Natural killer cell (primary cell): ENCODE measurements at regions not wholly inside any gene's neighbourhood (a gene's known extent, or its start where the extent isn't known, plus 50 kb on each side); places are given as distances from the start of the nearest gene placed in this dataset.

ENCODE experiments used
- ATAC-seq, 3 donors: fragments of 150-1000 bp in 2 of 3; fragments of 200-7000 bp in 1 of 3; cut with Tn5 transposase; 1 replicate in 1 of 3; 2 replicates in 2 of 3; pipeline ENCODE4 v1.10.0; 2021; ENCODE audit warnings: mild to moderate bottlenecking in 2 of 3, moderate library complexity in 2 of 3
- DNase-seq, 2 donors: peaks; one replicate each; pipeline versions ENCODE4 v3.0.0 to v3.0.0-alpha.2; 2013 to 2021; ENCODE audit warnings: mixed read lengths in 1 of 2
- H3K27ac ChIP-seq: one replicate; pipeline ENCODE4 v1.5.1; 2013; ENCODE audit warnings: mild to moderate bottlenecking, low read length
- H3K27me3 ChIP-seq: one replicate; pipeline ENCODE4 v1.6.1; 2013; ENCODE audit warnings: low read length; ENCODE audit not compliant: control insufficient read depth, insufficient read depth
- H3K36me3 ChIP-seq: one replicate; pipeline ENCODE4 v1.6.1; 2013; ENCODE audit warnings: low read length; ENCODE audit not compliant: control insufficient read depth, insufficient read depth
- H3K4me1 ChIP-seq: one replicate; pipeline ENCODE4 v1.6.1; 2013; ENCODE audit warnings: low read length; ENCODE audit not compliant: control insufficient read depth, insufficient read depth
- H3K4me3 ChIP-seq: one replicate; pipeline ENCODE4 v1.5.1; 2013; ENCODE audit warnings: low read length
- H3K9me3 ChIP-seq: one replicate; pipeline ENCODE4 v1.6.1; 2013; ENCODE audit warnings: low read length; ENCODE audit not compliant: control insufficient read depth, insufficient read depth
- H3K27ac Mint-ChIP-seq, 2 donors: one replicate each; pipeline ENCODE4 v1.8.0; 2022; ENCODE audit warnings: mild to moderate bottlenecking in 2 of 2, mixed read lengths in 2 of 2, moderate library complexity in 1 of 2
- H3K27me3 Mint-ChIP-seq, 2 donors: one replicate each; pipeline ENCODE4 v1.8.0; 2022; ENCODE audit warnings: low read depth in 2 of 2, mixed read lengths in 2 of 2
- H3K36me3 Mint-ChIP-seq: one replicate; pipeline ENCODE4 v1.8.0; 2022; ENCODE audit warnings: mixed read lengths
- H3K4me1 Mint-ChIP-seq, 2 donors: one replicate each; pipeline ENCODE4 v1.8.0; 2022; ENCODE audit warnings: mixed read lengths in 2 of 2
- H3K4me3 Mint-ChIP-seq: one replicate; pipeline ENCODE4 v1.8.0; 2022; ENCODE audit warnings: mild to moderate bottlenecking, moderate library complexity, mixed read lengths
- H3K9me3 Mint-ChIP-seq, 2 donors: one replicate each; pipeline ENCODE4 v1.8.0; 2022; ENCODE audit warnings: mixed read lengths in 2 of 2
- CTCF ChIP-seq: fragments of 200-600 bp; IDR thresholded peaks from one replicate; pipeline ENCODE4 v1.8.0; 2022; ENCODE audit warnings: antibody characterized with exemption
- WGBS: methylation state at CpG from one replicate; pipeline ENCODE4 v1.1.7; 2013; ENCODE audit warnings: missing lambda C conversion rate; ENCODE audit not compliant: insufficient coverage; 5-methylcytosine and 5-hydroxymethylcytosine counted together
- intact Hi-C: fragments of 100-400 bp; cut with micrococcal nuclease; formaldehyde crosslinking; loops from one replicate; pipeline ENCODE4 v1.14.2; 2022

GRCh38 chr12:112734859-112735695 lies 56.5 kb upstream of the RPH3A start:
- H3K36me3 Mint-ChIP-seq = no peaks in the 10 kb centered on the region
- no peaks in the 10 kb centered on the region for H3K9me3 ChIP-seq
- 74% methylated on average over 12 of the region's 12 CpGs for WGBS

GRCh38 chr12:112738531-112738930 lies 53.0 kb upstream of the RPH3A start:
- WGBS = 38% methylated on average over 2 of the region's 3 CpGs
- no peak for DNase-seq
- Histone ChIP-seq H3K9me3 (no peaks in the 10 kb centered on the region), H3K27me3 (no peaks in the 10 kb centered on the region), H3K4me1 (no peaks in the 10 kb centered on the region), H3K4me3 (no peak overlapping the region), H3K36me3 (no peaks in the 10 kb centered on the region), H3K27ac (no peak overlapping the region)
- H3K27ac Mint-ChIP-seq = no peak overlapping the region
- TF ChIP-seq CTCF = no peak
- no peak overlapping the region for H3K4me3 Mint-ChIP-seq
- intact Hi-C loops = no loop called here
- no peaks in the 10 kb centered on the region for H3K4me1 Mint-ChIP-seq
- H3K9me3 Mint-ChIP-seq = peaks cover 0 to 2% of the 10 kb centered on the region in 2 donors
- no peaks in the 10 kb centered on the region for H3K36me3 Mint-ChIP-seq
- no peak for ATAC-seq
- H3K27me3 Mint-ChIP-seq = peaks cover 15 to 53% of the 10 kb centered on the region in 2 donors

More at GRCh38 chr12:112734859-112735695, 56.5 kb upstream of the RPH3A start:
- H3K27ac Mint-ChIP-seq = no peak overlapping the region
- H3K4me1 ChIP-seq = no peaks in the 10 kb centered on the region
- peaks cover 0 to 2% of the 10 kb centered on the region in 2 donors for H3K9me3 Mint-ChIP-seq
- peaks cover 5 to 24% of the 10 kb centered on the region in 2 donors for H3K27me3 Mint-ChIP-seq
- H3K4me1 Mint-ChIP-seq = no peaks in the 10 kb centered on the region
- H3K27me3 ChIP-seq = no peaks in the 10 kb centered on the region
- H3K4me3 Mint-ChIP-seq = no peak overlapping the region
- no peak for TF ChIP-seq CTCF
- intact Hi-C loops = no loop called here
- ATAC-seq (no peak), DNase-seq (no peak)
- no peak overlapping the region for H3K27ac ChIP-seq
- H3K4me3 ChIP-seq = no peak overlapping the region
- H3K36me3 ChIP-seq = no peaks in the 10 kb centered on the region

GRCh38 chr12:112740387-112740934 lies 51.1 kb upstream of the RPH3A start:
- intact Hi-C loops = no loop called here
- Histone ChIP-seq H3K27ac (no peak overlapping the region), H3K27me3 (no peaks in the 10 kb centered on the region), H3K36me3 (no peaks in the 10 kb centered on the region), H3K4me1 (no peaks in the 10 kb centered on the region), H3K9me3 (no peaks in the 10 kb centered on the region), H3K4me3 (no peak overlapping the region)
- WGBS = 96% methylated on average over 3 of the region's 3 CpGs
- H3K27me3 Mint-ChIP-seq = peaks cover 20 to 63% of the 10 kb centered on the region in 2 donors
- H3K4me1 Mint-ChIP-seq = peaks cover 4 to 8% of the 10 kb centered on the region in 2 donors
- no peak for TF ChIP-seq CTCF
- DNase-seq (no peak), ATAC-seq (no peak)
- no peak overlapping the region for H3K4me3 Mint-ChIP-seq
- no peaks in the 10 kb centered on the region for H3K36me3 Mint-ChIP-seq
- peaks cover 0 to 2% of the 10 kb centered on the region in 2 donors for H3K9me3 Mint-ChIP-seq
- H3K27ac Mint-ChIP-seq = no peak overlapping the region
